ENCODE measurements at regions not wholly inside any gene's neighbourhood (a gene's known extent, or its start where the extent isn't known, plus 50 kb on each side); places are given as distances from the start of the nearest gene placed in this dataset.

DNA sequence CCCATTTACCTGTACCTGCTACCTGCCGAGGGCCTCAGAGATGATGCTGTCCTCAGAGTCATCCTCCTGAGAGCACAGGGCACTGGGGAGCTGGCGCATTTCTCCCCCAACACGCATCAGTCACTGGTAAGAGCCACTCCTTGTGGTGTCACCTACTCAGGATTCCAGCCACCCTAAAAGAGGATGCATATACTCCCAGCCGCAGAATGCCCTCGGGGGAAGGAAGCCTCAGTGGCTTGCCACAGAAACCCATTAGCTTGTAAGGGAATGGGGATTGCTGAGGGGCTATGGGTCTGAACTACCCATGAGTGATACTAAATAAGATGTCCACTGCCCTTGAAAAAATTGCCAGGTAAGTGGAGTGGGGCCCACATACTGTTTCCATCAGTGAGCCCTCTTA is 279.2 kb downstream of the WDR11 start:
- Histone ChIP-seq H3K27ac (ENCODE audit: low read depth) (no peak overlapping the region), H3K27me3 (ENCODE audit: insufficient read depth) (no peaks in the 10 kb centered on the region), H3K36me3 (ENCODE audit: insufficient read depth) (no peaks in the 10 kb centered on the region), H3F3A (replicated peaks; ENCODE audit: low read depth) (no peaks in the 10 kb centered on the region), H3K4me1 (ENCODE audit: insufficient read depth) (no peaks in the 10 kb centered on the region), H3K9me2 (ENCODE audit: insufficient read depth) (no peaks in the 10 kb centered on the region), H3K4me3 (no peak overlapping the region), H2AFZ (no peak overlapping the region), H3K79me2 (replicated peaks; ENCODE audit: insufficient read depth) (no peaks in the 10 kb centered on the region), H4K20me1 (replicated peaks; ENCODE audit: insufficient read depth) (no peaks in the 10 kb centered on the region), H3K4me2 (no peak overlapping the region)
- Mint-ChIP-seq H3K9me3 (no peaks in the 10 kb centered on the region), H3K27ac (no peak overlapping the region), H3K27me3 (ENCODE audit: insufficient read depth, low read depth, poor library complexity) (peaks cover 3% of the 10 kb centered on the region), H3K4me1 (no peaks in the 10 kb centered on the region; the same call in 2 of the 3 replicates), H3K36me3 (ENCODE audit: low read depth) (no peaks in the 10 kb centered on the region; the same call in 2 of the 3 replicates), H3K4me3 (no peak overlapping the region)
- TF ChIP-seq, protein P1, sequence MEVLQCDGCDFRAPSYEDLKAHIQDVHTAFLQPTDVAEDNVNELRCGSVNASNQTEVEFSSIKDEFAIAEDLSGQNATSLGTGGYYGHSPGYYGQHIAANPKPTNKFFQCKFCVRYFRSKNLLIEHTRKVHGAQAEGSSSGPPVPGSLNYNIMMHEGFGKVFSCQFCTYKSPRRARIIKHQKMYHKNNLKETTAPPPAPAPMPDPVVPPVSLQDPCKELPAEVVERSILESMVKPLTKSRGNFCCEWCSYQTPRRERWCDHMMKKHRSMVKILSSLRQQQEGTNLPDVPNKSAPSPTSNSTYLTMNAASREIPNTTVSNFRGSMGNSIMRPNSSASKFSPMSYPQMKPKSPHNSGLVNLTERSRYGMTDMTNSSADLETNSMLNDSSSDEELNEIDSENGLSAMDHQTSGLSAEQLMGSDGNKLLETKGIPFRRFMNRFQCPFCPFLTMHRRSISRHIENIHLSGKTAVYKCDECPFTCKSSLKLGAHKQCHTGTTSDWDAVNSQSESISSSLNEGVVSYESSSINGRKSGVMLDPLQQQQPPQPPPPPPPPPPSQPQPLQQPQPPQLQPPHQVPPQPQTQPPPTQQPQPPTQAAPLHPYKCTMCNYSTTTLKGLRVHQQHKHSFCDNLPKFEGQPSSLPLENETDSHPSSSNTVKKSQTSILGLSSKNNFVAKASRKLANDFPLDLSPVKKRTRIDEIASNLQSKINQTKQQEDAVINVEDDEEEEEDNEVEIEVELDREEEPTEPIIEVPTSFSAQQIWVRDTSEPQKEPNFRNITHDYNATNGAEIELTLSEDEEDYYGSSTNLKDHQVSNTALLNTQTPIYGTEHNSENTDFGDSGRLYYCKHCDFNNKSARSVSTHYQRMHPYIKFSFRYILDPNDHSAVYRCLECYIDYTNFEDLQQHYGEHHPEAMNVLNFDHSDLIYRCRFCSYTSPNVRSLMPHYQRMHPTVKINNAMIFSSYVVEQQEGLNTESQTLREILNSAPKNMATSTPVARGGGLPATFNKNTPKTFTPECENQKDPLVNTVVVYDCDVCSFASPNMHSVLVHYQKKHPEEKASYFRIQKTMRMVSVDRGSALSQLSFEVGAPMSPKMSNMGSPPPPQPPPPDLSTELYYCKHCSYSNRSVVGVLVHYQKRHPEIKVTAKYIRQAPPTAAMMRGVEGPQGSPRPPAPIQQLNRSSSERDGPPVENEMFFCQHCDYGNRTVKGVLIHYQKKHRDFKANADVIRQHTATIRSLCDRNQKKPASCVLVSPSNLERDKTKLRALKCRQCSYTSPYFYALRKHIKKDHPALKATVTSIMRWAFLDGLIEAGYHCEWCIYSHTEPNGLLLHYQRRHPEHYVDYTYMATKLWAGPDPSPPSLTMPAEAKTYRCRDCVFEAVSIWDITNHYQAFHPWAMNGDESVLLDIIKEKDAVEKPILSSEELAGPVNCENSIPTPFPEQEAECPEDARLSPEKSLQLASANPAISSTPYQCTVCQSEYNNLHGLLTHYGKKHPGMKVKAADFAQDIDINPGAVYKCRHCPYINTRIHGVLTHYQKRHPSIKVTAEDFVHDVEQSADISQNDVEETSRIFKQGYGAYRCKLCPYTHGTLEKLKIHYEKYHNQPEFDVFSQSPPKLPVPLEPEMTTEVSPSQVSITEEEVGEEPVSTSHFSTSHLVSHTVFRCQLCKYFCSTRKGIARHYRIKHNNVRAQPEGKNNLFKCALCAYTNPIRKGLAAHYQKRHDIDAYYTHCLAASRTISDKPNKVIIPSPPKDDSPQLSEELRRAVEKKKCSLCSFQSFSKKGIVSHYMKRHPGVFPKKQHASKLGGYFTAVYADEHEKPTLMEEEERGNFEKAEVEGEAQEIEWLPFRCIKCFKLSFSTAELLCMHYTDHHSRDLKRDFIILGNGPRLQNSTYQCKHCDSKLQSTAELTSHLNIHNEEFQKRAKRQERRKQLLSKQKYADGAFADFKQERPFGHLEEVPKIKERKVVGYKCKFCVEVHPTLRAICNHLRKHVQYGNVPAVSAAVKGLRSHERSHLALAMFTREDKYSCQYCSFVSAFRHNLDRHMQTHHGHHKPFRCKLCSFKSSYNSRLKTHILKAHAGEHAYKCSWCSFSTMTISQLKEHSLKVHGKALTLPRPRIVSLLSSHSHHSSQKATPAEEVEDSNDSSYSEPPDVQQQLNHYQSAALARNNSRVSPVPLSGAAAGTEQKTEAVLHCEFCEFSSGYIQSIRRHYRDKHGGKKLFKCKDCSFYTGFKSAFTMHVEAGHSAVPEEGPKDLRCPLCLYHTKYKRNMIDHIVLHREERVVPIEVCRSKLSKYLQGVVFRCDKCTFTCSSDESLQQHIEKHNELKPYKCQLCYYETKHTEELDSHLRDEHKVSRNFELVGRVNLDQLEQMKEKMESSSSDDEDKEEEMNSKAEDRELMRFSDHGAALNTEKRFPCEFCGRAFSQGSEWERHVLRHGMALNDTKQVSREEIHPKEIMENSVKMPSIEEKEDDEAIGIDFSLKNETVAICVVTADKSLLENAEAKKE (CRISPR knock-in tag; IDR thresholded peaks at IDR 0.05) = no peak
- no peak for TF ChIP-seq ZNF331 (CRISPR knock-in tag; IDR thresholded peaks at IDR 0.05; ENCODE audit: low read depth)
- TF ChIP-seq ZNF114 (CRISPR knock-in tag; IDR thresholded peaks at IDR 0.05) = no peak
- TF ChIP-seq NANOG (IDR thresholded peaks at IDR 0.05; ENCODE audit: borderline replicate concordance) = no peak
- no peak for TF ChIP-seq EZH2phosphoT487 (IDR thresholded peaks at IDR 0.05; ENCODE audit: unreplicated experiment)
- TF ChIP-seq JUNB (IDR thresholded peaks at IDR 0.05; ENCODE audit: unreplicated experiment) = no peak
- TF ChIP-seq, protein P2, sequence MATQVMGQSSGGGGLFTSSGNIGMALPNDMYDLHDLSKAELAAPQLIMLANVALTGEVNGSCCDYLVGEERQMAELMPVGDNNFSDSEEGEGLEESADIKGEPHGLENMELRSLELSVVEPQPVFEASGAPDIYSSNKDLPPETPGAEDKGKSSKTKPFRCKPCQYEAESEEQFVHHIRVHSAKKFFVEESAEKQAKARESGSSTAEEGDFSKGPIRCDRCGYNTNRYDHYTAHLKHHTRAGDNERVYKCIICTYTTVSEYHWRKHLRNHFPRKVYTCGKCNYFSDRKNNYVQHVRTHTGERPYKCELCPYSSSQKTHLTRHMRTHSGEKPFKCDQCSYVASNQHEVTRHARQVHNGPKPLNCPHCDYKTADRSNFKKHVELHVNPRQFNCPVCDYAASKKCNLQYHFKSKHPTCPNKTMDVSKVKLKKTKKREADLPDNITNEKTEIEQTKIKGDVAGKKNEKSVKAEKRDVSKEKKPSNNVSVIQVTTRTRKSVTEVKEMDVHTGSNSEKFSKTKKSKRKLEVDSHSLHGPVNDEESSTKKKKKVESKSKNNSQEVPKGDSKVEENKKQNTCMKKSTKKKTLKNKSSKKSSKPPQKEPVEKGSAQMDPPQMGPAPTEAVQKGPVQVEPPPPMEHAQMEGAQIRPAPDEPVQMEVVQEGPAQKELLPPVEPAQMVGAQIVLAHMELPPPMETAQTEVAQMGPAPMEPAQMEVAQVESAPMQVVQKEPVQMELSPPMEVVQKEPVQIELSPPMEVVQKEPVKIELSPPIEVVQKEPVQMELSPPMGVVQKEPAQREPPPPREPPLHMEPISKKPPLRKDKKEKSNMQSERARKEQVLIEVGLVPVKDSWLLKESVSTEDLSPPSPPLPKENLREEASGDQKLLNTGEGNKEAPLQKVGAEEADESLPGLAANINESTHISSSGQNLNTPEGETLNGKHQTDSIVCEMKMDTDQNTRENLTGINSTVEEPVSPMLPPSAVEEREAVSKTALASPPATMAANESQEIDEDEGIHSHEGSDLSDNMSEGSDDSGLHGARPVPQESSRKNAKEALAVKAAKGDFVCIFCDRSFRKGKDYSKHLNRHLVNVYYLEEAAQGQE (IDR thresholded peaks at IDR 0.05; ENCODE audit: unreplicated experiment) = no peak
- TF ChIP-seq CREB1 (CRISPR knock-in tag; IDR thresholded peaks at IDR 0.05; ENCODE audit: low read depth) = no peak
- TF ChIP-seq STAT1 (IDR thresholded peaks at IDR 0.05; ENCODE audit: unreplicated experiment) = no peak
- TF ChIP-seq, protein P3, sequence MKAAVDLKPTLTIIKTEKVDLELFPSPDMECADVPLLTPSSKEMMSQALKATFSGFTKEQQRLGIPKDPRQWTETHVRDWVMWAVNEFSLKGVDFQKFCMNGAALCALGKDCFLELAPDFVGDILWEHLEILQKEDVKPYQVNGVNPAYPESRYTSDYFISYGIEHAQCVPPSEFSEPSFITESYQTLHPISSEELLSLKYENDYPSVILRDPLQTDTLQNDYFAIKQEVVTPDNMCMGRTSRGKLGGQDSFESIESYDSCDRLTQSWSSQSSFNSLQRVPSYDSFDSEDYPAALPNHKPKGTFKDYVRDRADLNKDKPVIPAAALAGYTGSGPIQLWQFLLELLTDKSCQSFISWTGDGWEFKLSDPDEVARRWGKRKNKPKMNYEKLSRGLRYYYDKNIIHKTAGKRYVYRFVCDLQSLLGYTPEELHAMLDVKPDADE (IDR thresholded peaks at IDR 0.05) = no peak
- TF ChIP-seq, protein P4, sequence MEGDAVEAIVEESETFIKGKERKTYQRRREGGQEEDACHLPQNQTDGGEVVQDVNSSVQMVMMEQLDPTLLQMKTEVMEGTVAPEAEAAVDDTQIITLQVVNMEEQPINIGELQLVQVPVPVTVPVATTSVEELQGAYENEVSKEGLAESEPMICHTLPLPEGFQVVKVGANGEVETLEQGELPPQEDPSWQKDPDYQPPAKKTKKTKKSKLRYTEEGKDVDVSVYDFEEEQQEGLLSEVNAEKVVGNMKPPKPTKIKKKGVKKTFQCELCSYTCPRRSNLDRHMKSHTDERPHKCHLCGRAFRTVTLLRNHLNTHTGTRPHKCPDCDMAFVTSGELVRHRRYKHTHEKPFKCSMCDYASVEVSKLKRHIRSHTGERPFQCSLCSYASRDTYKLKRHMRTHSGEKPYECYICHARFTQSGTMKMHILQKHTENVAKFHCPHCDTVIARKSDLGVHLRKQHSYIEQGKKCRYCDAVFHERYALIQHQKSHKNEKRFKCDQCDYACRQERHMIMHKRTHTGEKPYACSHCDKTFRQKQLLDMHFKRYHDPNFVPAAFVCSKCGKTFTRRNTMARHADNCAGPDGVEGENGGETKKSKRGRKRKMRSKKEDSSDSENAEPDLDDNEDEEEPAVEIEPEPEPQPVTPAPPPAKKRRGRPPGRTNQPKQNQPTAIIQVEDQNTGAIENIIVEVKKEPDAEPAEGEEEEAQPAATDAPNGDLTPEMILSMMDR (conservative IDR thresholded peaks at IDR 0.05; ENCODE audit: low read depth in 2 of 2) = no peak
- no peak for TF ChIP-seq POLR2AphosphoS5 (IDR thresholded peaks at IDR 0.05; ENCODE audit: low read depth)
- no peak for TF ChIP-seq EZH2 (IDR thresholded peaks at IDR 0.05; ENCODE audit: low read depth, unreplicated experiment)
- no peak for DNase-seq (ENCODE audit: low spot score)
- no peak for ATAC-seq

Measured in GM23338 (cell line).